Right atrium auricular region (tissue), 2 donors: ENCODE measurements at regions not wholly inside any gene's neighbourhood (a gene's known extent, or its start where the extent isn't known, plus 50 kb on each side); places are given as distances from the start of the nearest gene placed in this dataset.

Experiments
- DNase-seq: peaks from one replicate; pipeline ENCODE4 v3.0.0-alpha.2; 2019; ENCODE audit warnings: low spot score
- H3K27ac ChIP-seq, 2 donors: fragments of 200-600 bp; sonication (generic); 1 replicate in 1 of 2; 2 replicates in 1 of 2; pipeline ENCODE4 v1.5.1; 2016 to 2019
- H3K27me3 ChIP-seq, 2 donors: fragments of 200-600 bp; sonication (generic); one replicate each; pipeline versions ENCODE4 v1.5.1 to v1.6.0; 2017 to 2019
- H3K36me3 ChIP-seq: fragments of 200-600 bp; sonication (generic); one replicate; pipeline ENCODE4 v1.5.1; 2016
- H3K4me1 ChIP-seq, 2 donors: fragments of 200-600 bp; sonication (generic); one replicate each; pipeline versions ENCODE4 v1.5.1 to v1.6.0; 2017 to 2019
- H3K4me3 ChIP-seq, 2 donors: fragments of 200-600 bp; sonication (generic); 1 replicate in 1 of 2; 2 replicates in 1 of 2; pipeline ENCODE4 v1.5.1; 2017 to 2019; ENCODE audit warnings: mild to moderate bottlenecking in 1 of 2, moderate library complexity in 1 of 2
- H3K9me3 ChIP-seq, 2 donors: fragments of 200-600 bp; sonication (generic); one replicate each; pipeline ENCODE4 v1.5.1; 2019
- CTCF ChIP-seq, 2 donors: fragments of 200-600 bp; sonication (generic); IDR thresholded peaks; one replicate each; pipeline ENCODE4 v1.5.1; 2019; ENCODE audit warnings: antibody characterized with exemption in 2 of 2

- Histone ChIP-seq H3K27me3 (no peaks in the 10 kb centered on the region), H3K36me3 (no peaks in the 10 kb centered on the region), H3K9me3 (no peaks in the 10 kb centered on the region), H3K4me3 (no peak overlapping the region), H3K27ac (peak overlapping the region in 1 of 2 donors; percentile 21), H3K4me1 (no peaks in the 10 kb centered on the region)
- DNase-seq: no peak
- no peak for TF ChIP-seq CTCF (IDR thresholded peaks at IDR 0.05)
Observed at GRCh38 chr7:25626451-25627131, 398.3 kb upstream of the NPVF start.

- no peak overlapping the region for H3K4me3 ChIP-seq
- no peak overlapping the region for H3K27ac ChIP-seq
- no peaks in the 10 kb centered on the region for H3K4me1 ChIP-seq
- no peak for DNase-seq
- H3K27me3 ChIP-seq: no peaks in the 10 kb centered on the region
- H3K9me3 ChIP-seq: no peaks in the 10 kb centered on the region
- TF ChIP-seq CTCF (IDR thresholded peaks at IDR 0.05): no peak
- H3K36me3 ChIP-seq: no peaks in the 10 kb centered on the region
Observed at GRCh38 chr7:25628446-25628845, 400.2 kb upstream of the NPVF start.

- Histone ChIP-seq H3K4me3 (no peak overlapping the region), H3K4me1 (peaks cover 0 to 19% of the 10 kb centered on the region in 2 donors), H3K27me3 (no peaks in the 10 kb centered on the region), H3K9me3 (no peaks in the 10 kb centered on the region), H3K27ac (no peak overlapping the region), H3K36me3 (no peaks in the 10 kb centered on the region)
- DNase-seq: no peak
- no peak for TF ChIP-seq CTCF (IDR thresholded peaks at IDR 0.05)
Observed at GRCh38 chr7:25632616-25633015, 404.3 kb upstream of the NPVF start.

GRCh38 chr7:25633426-25634036 is 405.2 kb upstream of the NPVF start:
- Histone ChIP-seq H3K9me3 (no peaks in the 10 kb centered on the region), H3K4me1 (peaks cover 0 to 28% of the 10 kb centered on the region in 2 donors), H3K27me3 (no peaks in the 10 kb centered on the region), H3K36me3 (no peaks in the 10 kb centered on the region), H3K27ac (no peak overlapping the region), H3K4me3 (no peak overlapping the region)
- no peak for DNase-seq
- TF ChIP-seq CTCF (IDR thresholded peaks at IDR 0.05): no peak

- Histone ChIP-seq H3K9me3 (no peaks in the 10 kb centered on the region), H3K27me3 (no peaks in the 10 kb centered on the region), H3K4me1 (peaks cover 0 to 31% of the 10 kb centered on the region in 2 donors), H3K36me3 (no peaks in the 10 kb centered on the region), H3K27ac (peak overlapping the region; percentile 62 to 66), H3K4me3 (no peak overlapping the region)
- no peak for TF ChIP-seq CTCF (IDR thresholded peaks at IDR 0.05)
- DNase-seq: no peak
Observed at GRCh38 chr7:25636168-25636567, 407.9 kb upstream of the NPVF start.
